Stimulated activated CD8-positive, alpha-beta memory T cell treated with anti-CD3 and anti-CD28 coated beads, Interleukin-4, amount 100 ng/mL, for 48 hours (primary cell): ENCODE measurements at regions not wholly inside any gene's neighbourhood (a gene's known extent, or its start where the extent isn't known, plus 50 kb on each side); places are given as distances from the start of the nearest gene placed in this dataset.
A peak's percentile ranks its signal among the peaks of the same experiment; 100 is the strongest.

ENCODE experiments used
- DNase-seq: peaks from one replicate; pipeline ENCODE4 v3.0.0-alpha.2; 2020

DNA sequence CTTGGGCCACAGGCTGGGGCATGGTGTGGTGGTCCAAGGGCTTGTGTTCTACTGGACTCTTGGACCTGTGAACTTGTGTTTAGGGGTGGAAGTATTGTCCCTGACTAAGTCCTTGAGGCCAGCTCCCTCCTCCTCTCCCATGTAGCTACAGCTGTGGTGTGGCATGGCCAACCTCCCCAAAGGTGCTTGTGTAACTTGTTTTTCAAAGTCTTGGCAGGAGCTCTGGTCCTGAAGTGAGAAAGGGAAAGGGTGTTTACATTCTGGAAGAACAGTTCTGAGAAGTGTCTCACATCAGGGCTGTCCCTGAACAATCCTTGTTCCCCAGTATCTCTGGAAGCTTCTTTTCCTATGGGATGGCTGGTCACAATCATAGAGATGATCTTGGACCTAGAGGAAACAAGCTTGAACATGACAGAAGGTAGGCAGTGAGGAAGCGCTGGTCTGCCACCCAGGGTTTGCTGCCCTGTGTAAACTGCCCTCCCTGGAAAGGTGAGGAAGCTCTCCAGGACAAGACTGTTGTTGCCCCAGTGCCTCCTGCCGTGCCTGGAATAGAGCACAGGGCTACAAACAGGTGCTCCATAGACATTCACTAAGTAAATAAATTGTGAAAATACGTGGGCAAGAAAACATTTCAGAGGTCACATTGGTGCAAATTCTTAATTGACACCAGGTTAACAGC, 64.6 kb upstream of the KLF9 start:
- no peak for DNase-seq

DNA sequence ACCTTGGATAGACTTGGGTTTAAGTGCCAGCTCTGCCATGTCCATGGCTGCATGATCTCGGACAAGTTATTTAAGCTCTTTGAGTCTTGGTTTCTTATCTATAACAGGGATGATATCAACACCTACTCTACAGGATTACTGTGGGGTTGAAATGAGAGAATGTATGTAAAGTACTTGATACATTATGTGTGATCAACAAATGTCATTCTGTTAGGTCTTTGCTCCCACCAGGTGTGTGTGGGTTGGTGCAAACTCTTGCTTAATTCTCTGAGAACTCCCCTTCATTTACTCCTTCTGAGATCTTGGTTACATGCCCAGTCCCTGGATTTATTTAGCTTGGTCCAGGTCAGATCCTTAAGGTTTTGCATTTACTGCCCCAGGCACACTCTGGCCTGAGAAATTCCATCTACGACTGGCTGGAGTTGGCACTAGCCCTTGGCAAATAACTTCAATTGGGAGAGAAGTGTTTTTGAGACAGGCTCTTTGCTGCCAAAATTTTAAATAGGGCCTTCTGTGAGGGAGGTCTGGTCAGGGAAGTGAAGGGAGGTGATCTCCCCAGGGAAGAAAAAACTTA, 63.5 kb upstream of the KLF9 start:
- DNase-seq: no peak

DNA sequence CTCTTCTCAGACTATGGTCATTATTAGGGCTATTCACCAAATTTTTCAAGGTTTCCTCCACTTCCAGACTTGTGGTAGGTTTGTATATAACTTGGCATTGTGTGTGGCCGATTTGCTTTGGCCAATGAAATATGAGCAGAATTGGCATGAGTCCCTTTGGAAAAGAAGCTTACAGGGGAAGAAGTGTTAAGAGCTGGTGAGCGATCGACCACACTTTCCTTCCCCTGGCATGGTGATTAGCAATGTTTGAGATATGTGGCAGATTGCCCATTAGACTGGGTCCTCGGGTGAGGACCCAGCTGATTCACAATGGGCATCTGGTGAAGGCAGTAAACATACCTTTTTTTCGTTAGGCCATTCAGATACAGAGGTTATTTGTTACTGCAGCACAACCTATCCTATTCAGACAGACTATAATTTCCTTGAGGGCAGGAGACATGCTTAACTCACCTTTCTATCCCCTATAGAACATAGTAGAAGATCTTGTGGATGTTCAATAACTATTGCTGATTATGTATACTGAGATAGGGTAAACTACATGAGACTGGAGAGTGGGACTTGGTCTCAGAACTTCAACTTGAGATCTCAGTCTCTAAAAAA, 62.8 kb upstream of the KLF9 start:
- DNase-seq: no peak

DNA sequence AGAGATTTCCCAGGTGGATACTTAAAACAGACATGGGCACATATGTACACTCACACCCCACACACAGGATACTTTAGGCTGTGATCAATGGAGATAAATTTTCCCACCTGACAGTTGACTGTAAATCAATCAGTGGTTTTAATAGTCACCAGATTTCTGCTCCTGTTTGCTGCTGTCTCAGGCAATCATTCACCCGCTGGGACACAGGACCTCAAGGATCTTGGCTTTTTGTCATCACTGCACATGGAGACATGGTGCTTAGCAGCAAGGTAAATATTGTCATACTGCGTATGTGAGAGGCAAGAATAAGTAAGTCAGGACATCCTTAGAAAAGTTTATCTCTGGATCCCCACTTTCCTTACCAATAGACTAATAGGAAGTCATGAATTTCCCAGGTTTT, 60.8 kb upstream of the KLF9 start:
- DNase-seq: no peak

DNA sequence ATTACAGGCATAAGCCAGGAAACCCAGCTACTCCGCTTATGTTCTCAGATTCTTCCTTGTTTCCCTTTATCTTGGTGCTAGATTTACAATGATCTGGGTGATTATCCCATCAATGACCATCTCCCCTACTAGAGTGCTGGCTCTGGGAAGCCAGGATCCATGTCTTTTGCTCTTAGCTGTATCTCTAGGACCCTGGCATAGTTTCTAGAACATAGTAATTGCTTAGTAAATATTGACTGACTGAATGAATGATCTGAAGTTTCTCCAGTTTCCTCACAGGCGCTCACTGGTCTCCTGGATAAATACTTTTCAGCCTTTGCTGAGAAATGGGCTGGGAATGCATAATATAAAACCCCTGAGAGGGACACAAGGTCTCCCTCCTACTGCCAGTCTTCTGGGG, 60.0 kb upstream of the KLF9 start:
- DNase-seq: no peak

DNA sequence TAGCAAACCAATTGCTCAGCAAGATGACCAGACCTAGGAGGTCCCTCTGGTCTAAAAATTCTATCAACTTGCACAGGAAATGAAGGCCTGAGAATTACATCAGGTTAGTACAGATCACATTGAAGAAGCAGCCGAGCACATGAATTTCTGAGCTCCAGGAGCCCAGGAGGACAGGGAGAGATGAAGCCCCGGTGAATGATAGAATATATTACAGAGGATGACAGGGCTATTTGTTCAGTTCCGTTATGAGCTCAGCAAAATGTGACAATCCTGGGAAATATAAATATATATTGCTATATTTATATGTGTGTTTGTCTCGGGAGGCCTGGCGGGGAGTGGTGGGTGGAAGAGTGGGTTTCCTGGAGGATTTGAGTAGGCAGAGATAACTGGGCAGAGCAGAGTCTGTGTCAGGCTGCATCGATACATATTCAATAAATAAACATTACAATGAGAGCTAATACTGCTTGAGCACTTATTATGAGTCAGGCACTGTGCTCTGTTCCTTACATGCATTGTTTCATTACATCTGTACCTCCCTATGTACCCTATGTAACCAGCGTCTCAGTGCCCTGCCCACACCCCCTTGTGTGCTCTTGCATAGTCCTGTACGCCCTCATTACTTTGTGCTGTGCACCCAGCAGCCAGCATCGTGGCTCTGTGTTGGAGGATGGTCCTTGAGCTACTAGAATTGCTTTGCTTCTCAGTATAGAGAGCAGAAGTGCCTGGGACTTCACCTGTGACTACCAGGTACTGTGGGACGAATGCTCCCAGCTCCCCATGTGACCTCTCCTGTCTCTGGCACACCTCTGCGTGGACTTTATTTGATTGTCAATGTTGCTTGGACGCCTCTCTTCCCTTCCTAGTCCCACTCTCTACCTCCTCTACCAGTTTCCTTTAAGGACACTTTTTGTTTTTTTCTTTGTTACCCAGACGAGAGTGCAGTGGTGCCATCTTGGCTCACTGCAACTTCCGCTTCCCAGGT, 58.1 kb upstream of the KLF9 start:
- no peak for DNase-seq

DNA sequence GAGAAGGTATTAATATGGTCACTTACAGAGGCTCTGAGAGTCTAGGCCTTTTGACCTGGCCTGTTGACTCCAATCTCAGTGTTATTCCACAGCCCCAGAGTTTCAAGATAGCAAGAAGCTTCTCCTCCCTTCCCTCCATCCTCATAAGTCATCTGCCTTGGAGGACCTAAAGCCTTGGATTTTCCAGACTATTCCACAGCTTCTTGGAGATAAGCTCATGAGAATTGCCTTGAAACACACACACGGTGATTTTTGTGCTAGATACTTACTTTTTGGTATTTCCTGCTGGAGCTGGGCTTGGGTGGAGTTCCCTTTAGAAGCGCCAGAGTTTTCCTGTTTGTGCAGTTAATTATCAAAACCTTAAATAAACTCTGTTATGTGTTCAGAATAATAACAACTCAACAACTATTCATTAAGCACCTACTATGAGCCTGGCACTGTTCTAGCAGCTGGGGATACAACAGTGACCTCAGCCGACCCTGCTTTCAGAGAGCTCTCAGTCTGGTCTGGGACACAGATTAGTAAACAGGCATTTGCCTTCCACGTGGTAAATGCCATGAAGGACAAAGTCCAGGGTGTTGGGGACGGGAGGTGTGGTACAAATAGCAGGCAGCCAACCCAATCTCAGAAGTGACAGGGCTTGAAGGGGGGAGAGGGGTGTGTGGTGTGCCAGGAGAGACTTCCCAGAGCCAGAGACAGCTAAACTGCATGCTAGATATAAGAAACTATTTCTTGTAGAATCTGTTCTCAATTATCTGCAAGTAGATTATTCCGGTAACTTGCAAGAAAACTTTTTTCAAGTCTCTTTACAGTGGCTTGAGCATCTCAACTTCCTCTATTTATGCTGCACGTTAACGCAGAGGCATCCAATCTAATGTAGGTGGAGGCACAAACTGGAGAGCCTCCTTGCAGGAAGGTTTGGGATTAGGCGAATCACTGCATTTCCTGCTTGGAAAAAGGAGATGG, 55.9 kb upstream of the KLF9 start:
- DNase-seq: no peak

DNA sequence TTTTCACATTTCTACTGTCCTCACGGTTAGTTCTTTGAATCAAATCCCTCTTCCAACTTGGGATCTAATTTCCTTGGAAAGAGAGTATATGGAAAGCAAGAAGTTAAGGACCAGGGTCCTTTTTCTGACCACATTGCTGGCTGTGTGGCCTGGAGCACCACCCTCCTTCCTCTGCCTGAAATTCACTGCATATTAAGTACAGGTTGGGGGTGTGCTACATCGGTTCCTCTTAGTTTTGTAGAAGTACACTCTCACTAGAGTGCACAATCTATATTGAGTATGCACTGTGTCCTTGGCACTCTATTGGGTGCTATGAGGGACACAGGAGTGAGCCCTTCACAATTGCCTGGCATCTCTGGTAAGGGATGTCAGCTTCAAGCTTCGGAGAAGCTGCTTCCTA, 53.8 kb upstream of the KLF9 start:
- no peak for DNase-seq

DNA sequence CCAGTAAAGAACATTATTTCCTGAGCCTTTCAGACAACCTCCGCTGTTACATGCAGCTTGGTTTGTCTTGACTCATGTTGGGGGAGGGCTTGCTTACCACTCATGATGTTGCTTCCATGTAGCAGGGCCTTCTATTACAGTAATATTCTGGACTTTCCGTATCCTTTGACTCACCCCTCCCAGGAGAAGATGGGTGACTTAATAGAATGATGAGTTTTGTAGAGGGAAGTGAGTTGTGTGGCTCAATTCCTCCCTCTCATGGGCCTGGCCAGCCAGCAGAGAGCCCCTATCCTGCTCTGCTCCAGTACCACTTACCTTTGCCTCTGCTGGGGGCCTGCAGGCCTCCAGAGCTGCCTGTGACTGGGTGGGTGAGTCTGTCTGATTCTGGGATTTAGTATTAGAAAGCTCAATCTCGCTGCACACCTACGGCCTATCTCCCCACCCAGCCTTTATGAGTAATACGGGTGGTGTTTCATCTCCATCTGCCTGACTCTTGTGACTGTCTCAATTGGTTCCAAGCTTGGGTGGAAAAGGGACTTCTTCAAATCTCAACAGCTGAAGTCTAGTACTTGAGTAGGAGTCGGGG, 52.6 kb upstream of the KLF9 start:
- peak; percentile 48 for DNase-seq

DNA sequence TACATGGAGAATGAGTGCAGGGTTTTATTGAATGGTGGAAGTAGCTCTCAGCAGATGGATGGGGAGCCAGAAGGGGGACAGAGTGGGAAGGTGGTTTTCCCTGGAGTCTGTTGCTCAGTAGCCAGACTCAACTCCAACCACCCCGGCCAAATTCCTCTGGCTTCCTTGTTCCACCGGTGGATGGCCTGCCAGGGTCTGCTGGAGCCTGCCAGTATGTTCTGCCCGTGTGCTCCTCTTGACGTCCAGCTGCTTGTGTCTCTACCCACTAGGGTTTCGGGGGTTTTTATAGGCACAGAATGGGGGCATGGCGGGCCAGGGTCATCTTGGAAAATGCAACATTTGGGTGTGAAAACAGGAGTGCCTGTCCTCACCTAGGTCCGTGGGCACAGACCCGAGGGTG, 51.4 kb upstream of the KLF9 start:
- DNase-seq: no peak

DNA sequence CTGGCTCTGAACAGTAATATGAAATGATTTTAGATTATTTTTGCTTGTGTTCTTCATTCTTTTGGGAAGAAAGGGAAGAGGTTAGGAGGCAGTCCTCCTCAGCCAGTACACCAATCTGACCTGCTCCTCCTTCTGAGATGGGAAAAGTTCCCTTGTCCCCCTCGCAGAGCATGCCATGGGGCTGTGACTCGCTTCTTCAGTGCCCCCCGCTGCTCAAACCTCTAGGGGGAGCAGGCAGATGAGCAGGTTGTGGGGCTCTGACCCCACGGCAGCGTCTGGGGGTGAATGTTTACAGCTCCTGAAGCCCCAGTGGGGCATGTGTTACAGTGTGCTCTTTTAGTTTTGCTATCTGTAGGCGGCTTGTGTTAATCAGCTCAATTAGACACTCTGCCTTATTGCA, 50.9 kb upstream of the KLF9 start:
- DNase-seq: no peak
